GM19240 (cell line): ENCODE measurements at regions not wholly inside any gene's neighbourhood (a gene's known extent, or its start where the extent isn't known, plus 50 kb on each side); places are given as distances from the start of the nearest gene placed in this dataset.
"Not testable (repeated sequence)": the region's sequence is repeated elsewhere in the genome, so short reads cannot be mapped to it uniquely, and the experiment has no call there.

Experiments
- DNase-seq: peaks from one replicate; pipeline ENCODE4 v3.0.0; 2011; ENCODE audit warnings: low spot score; ENCODE audit not compliant: insufficient read length

- DNase-seq = no peak
Measured at GRCh38 chr6:11961923-11962322, 50.2 kb upstream of the HIVEP1 start.

- no peak for DNase-seq
Measured at GRCh38 chr6:11960909-11961779, 51.0 kb upstream of the HIVEP1 start.

- DNase-seq = no peak
Measured at GRCh38 chr6:11956781-11957180, 55.3 kb upstream of the HIVEP1 start.

DNA sequence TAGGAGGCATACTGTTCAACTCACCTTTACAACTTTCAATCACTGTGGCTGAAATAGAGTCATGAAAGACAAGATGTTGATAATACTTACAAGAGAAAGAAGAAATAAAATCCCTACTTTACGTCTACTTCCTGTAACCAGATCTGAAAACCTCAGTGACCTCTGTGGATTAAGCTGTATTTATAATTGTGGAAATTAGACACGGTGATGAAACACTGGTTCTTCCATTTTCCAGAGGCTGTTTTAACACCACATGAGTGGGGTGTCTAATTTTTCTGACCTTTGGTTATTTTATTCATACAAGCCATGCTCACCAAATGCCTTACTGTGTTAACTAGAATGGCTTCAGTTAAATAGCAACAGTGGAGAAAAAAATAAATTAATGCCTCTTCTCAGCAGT is 58.5 kb upstream of the HIVEP1 start:
- no peak for DNase-seq

GRCh38 chr6:11952316-11952715 is 59.8 kb upstream of the HIVEP1 start:
- no peak for DNase-seq

GRCh38 chr6:11951868-11952267 is 60.2 kb upstream of the HIVEP1 start:
- DNase-seq = no peak

DNA sequence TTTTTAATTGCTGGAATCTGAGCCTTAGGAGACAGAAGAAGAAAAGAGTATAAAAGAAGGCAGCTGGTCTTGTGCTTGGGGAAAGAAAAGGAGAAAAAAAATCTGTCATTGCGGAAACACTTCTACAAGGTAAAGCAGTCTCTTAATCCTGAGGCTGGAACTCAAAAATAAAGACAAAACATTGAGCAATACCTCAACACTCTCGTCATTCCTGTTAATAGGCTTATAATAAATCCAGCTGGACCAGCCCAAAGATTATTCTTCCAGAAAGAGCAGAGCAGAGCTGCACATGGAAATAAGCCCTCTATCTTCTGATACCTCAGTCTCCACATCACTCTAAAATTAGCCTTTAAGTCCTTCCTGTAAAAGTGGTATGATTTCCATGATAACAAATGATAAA is 62.0 kb upstream of the HIVEP1 start:
- no peak for DNase-seq

DNA sequence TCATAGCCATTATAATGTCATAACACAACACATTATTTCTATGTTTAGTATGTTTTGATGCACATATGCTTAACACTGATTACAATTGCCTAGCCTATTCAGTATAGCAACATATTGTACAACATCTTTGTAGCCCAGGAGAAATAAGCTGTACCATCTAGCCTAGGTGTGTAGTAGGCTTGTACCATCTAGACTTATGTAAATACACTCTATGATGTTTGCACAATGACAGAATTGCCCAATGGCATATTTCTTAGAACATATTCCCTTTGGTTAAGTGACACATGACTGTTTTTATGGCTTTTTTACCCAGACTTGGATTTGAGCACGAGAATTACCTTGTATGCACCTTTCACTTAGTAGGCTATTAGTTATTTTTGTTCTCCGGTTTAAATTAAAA is 64.5 kb upstream of the HIVEP1 start:
- no peak for DNase-seq

DNA sequence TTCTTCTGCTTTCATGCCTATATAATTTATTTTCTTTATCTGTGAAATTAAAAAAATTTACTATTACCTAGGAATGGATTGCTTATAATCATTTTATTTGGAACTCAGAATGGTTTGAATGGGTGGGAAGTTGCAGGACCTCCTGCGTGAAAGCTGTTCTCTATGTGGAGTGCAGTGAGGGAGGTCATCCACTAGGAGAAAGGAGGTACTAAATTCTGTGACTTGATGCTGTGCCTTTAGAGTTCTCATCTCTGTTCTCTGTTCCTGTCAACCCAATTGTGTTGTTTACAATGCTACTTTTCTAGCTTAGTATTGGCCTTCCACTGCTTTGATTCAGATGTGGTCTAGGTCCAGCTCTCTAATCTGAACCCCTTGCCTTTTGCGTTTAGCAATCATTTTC is 65.0 kb upstream of the HIVEP1 start:
- DNase-seq = no peak

DNA sequence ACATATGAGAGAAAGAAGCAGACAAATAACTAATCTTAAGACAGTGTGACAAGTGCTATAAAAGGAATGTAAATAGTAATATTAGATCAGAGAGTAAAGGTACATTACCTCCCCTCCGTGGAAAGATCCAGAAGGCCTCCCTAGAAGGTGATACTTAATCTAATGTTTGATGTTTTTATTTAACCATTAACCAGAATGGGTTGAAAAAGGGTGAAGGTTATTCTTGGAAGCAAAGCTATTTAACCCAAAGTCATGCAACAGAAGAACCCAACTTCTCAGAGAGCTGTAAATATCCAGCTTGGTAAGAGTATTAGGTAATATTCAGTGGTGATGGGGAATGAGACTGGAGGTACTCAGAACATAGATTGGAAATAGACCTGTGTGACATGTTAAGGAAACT is 68.0 kb upstream of the HIVEP1 start:
- DNase-seq = no peak

DNA sequence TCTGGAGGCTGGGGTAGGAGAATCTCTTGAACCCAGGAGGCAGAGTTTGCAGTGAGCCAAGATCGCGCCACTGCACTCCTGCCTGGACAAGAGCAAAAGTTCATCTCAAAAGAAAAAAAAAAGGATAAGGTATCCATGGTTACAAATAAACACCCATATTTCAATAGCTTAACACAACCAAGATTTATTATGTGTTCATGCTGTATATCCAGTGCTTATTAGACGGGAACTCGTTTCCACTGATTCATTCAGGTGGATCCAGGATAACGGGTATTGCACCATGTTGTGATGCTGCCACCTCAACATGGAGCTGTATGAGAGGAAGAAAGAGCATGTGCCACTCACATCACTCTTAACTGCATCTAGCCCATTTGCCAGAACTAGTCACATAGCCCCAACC is 69.1 kb upstream of the HIVEP1 start:
- no peak for DNase-seq

DNA sequence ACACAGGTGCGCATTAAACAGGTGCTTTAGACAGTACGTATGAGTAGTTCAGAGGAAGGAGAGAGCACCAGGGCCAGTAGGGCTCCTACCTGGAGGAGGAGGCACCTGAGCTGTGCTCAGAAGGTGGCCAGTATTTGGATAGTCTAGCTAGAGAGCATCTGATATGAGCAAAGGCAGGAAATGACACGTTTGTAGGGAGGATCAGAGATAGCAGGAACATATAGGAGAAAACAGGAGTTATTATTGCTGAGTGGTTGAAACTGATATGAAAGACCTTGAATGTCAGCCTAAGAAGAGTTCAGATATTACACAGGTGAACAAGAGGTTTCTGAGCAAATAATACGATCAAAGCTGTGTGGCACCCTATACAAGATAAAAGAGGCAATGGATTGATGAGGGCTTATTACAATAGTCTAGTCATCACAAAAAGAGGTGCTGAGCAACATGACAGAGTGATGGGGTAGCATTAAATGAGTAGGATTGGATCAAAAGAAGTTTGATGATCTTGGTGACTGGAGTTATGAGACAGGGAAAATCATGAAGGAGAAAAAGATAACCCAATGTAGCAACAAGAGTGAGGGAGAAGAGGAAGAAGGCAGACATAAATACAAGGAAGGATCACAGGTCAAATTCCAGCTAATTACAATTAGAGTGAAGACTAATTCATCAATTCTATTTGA is 69.8 kb upstream of the HIVEP1 start:
- no peak for DNase-seq

- not testable (repeated sequence) for DNase-seq
Measured at GRCh38 chr6:11940532-11941166, 71.5 kb upstream of the HIVEP1 start.

- peak; percentile 11 for DNase-seq
Measured at GRCh38 chr6:11938285-11938890, 73.7 kb upstream of the HIVEP1 start.

GRCh38 chr6:11934638-11935037 is 77.5 kb upstream of the HIVEP1 start:
- no peak for DNase-seq

DNA sequence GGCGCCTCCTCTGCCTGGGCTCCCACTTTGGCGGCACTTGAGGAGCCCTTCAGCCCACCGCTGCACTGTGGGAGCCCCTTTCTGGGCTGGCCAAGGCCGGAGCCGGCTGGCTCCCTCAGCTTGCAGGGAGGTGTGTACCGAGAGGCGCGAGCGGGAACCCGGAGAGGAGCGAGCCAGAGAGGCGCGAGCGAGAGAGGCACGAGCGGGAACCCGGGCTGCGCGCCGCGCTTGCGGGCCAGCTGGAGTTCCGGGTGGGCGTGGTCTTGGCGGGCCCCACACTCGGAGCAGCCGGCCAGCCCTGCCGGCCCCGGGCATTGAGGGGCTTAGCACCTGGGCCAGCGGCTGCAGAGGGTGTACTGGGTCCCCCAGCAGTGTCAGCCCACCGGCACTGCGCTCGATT is 79.2 kb upstream of the HIVEP1 start:
- DNase-seq = not testable (repeated sequence)

GRCh38 chr6:11931296-11932035 is 80.6 kb upstream of the HIVEP1 start:
- DNase-seq = no peak

- not testable (repeated sequence) for DNase-seq
Measured at GRCh38 chr6:11930834-11931233, 81.3 kb upstream of the HIVEP1 start.

GRCh38 chr6:11930240-11930639 is 81.9 kb upstream of the HIVEP1 start:
- no peak for DNase-seq

GRCh38 chr6:11929241-11929835 is 82.8 kb upstream of the HIVEP1 start:
- DNase-seq = no peak
